MV-4-11 (cell line): ENCODE measurements at regions not wholly inside any gene's neighbourhood (a gene's known extent, or its start where the extent isn't known, plus 50 kb on each side); places are given as distances from the start of the nearest gene placed in this dataset.
A peak's percentile ranks its signal among the peaks of the same experiment; 100 is the strongest.

Source experiments
- DNase-seq: peaks from one replicate; lab custom pipeline; 2025; lab: John Stamatoyannopoulos, UW

- no peak for DNase-seq
Observed at GRCh38 chr9:129240581-129241211, 62.6 kb upstream of the IER5L start.

GRCh38 chr9:129239946-129240490, 62.0 kb upstream of the IER5L start:
- no peak for DNase-seq

- no peak for DNase-seq
Observed at GRCh38 chr9:129237803-129238202, 59.7 kb upstream of the IER5L start.

- peak; percentile 51 for DNase-seq
Observed at GRCh38 chr9:129237164-129237611, 59.1 kb upstream of the IER5L start.

GRCh38 chr9:129236441-129237145, 58.5 kb upstream of the IER5L start:
- no peak for DNase-seq

- DNase-seq: no peak
Observed at GRCh38 chr9:129235931-129236331, 57.9 kb upstream of the IER5L start.

- DNase-seq: no peak
Observed at GRCh38 chr9:129235041-129235930, 57.2 kb upstream of the IER5L start.

GRCh38 chr9:129234491-129234890, 56.4 kb upstream of the IER5L start:
- DNase-seq: no peak

- no peak for DNase-seq
Observed at GRCh38 chr9:129232839-129233591, 55.0 kb upstream of the IER5L start.

GRCh38 chr9:129231759-129232158, 53.7 kb upstream of the IER5L start:
- no peak for DNase-seq

- DNase-seq: no peak
Observed at GRCh38 chr9:129231022-129231739, 53.1 kb upstream of the IER5L start.

- DNase-seq: no peak
Observed at GRCh38 chr9:129230302-129230701, 52.2 kb upstream of the IER5L start.
